A549 (cell line): ENCODE measurements at regions not wholly inside any gene's neighbourhood (a gene's known extent, or its start where the extent isn't known, plus 50 kb on each side); places are given as distances from the start of the nearest gene placed in this dataset.

Experiments
- ATAC-seq, 2 experiments: fragments of 200-7000 bp in 1 of 2; fragments of >200 bp in 1 of 2; cut with Nextera tagmentation in 1 of 2; cut with Tn5 transposase in 1 of 2; 3 replicates each; pipeline versions ENCODE4 v1.8.0 to v1.9.1; 2018 to 2020; ENCODE audit warnings: mild to moderate bottlenecking in 1 of 2, moderate library complexity in 1 of 2
- CTCF ChIA-PET: fragments of 300-600 bp; sonication (Branson Sonifier 250); formaldehyde crosslinking; extraction: SDS; loops from one replicate; lab custom pipeline; 2021; ENCODE audit warnings: antibody characterized with exemption, inconsistent platforms; lab: Yijun Ruan, JAX
- POLR2A ChIA-PET: fragments of 350-600 bp; formaldehyde crosslinking; extraction: SDS; loops from one replicate; lab custom pipeline; 2021; ENCODE audit warnings: antibody characterized with exemption, inconsistent platforms; lab: Yijun Ruan, JAX
- DNase-seq, 2 experiments: peaks; one replicate each; pipeline versions ENCODE4 v3.0.0 to v3.0.0-alpha.2; 2011 to 2016; ENCODE audit warnings: low read depth in 1 of 2, low spot score in 1 of 2
- FAIRE-seq: peaks from 2 replicates; lab custom pipeline; 2011; peaks lifted over from hg19 to GRCh38; lab: Jason Lieb, UNC
- H3K27ac ChIP-seq, 2 experiments: fragments of >200 bp; sonication (Bioruptor Twin); formaldehyde crosslinking; 3 replicates each; pipeline ENCODE4 v1.5.1; 2016 to 2017
- H3K4me1 ChIP-seq: fragments of >200 bp; sonication (Bioruptor Twin); formaldehyde crosslinking; 3 replicates; pipeline ENCODE4 v1.6.1; 2016
- H3K4me2 ChIP-seq: fragments of >200 bp; sonication (Bioruptor Twin); formaldehyde crosslinking; 3 replicates; pipeline ENCODE4 v1.6.1; 2016
- H3K4me3 ChIP-seq: fragments of >200 bp; sonication (Bioruptor Twin); formaldehyde crosslinking; 3 replicates; pipeline ENCODE4 v1.5.1; 2016
- H3K9me3 ChIP-seq: fragments of >200 bp; sonication (Bioruptor Twin); formaldehyde crosslinking; 3 replicates; pipeline ENCODE4 v1.6.1; 2016
- CHD4 ChIP-seq: fragments of 200-600 bp; sonication (generic); IDR thresholded peaks from 2 replicates; pipeline ENCODE4 v1.6.1; 2016; ENCODE audit warnings: antibody characterized with exemption, mild to moderate bottlenecking, borderline replicate concordance
- CTCF ChIP-seq: fragments of >200 bp; sonication (Bioruptor Twin); formaldehyde crosslinking; IDR thresholded peaks from 3 replicates; pipeline ENCODE4 v1.5.1; 2016
- EP300 ChIP-seq, 2 experiments: fragments of >200 bp; sonication (Bioruptor Twin); formaldehyde crosslinking; IDR thresholded peaks; 2 replicates in 1 of 2; 3 replicates in 1 of 2; pipeline ENCODE4 v1.6.1; 2016 to 2017
- FOSB ChIP-seq: fragments of 250-450 bp; sonication (Bioruptor Pico); IDR thresholded peaks from 2 replicates; pipeline ENCODE4 v1.5.0; 2020; ENCODE audit warnings: mild to moderate bottlenecking, moderate library complexity
- FOSL2 ChIP-seq, 2 experiments: fragments of 450-650 bp in 1 of 2; fragments of >200 bp in 1 of 2; sonication (Bioruptor Twin) in 1 of 2; formaldehyde crosslinking; IDR thresholded peaks; 2 replicates each; pipeline versions ENCODE4 v1.5.0 to v1.6.1; 2016 to 2020; ENCODE audit warnings: mild to moderate bottlenecking in 1 of 2, moderate library complexity in 1 of 2
- HDAC2 ChIP-seq: fragments of 200-600 bp; sonication (generic); IDR thresholded peaks from 2 replicates; pipeline ENCODE4 v1.6.1; 2016
- HEYL ChIP-seq: fragments of 250-450 bp; sonication (Bioruptor Pico); IDR thresholded peaks from 2 replicates; pipeline ENCODE4 v1.8.0; 2021; ENCODE audit warnings: mild to moderate bottlenecking, moderate library complexity
- MAZ ChIP-seq: fragments of 150-350 bp; IDR thresholded peaks from 2 replicates; pipeline ENCODE4 v1.6.1; 2014; ENCODE audit warnings: antibody characterized with exemption, low read depth, low read length, borderline replicate concordance
- NPAS2 ChIP-seq: fragments of 250-450 bp; sonication (Bioruptor Pico); IDR thresholded peaks from 2 replicates; pipeline ENCODE4 v1.8.0; 2022; ENCODE audit warnings: mild to moderate bottlenecking, moderate library complexity, borderline replicate concordance
- PBX3 ChIP-seq: IDR thresholded peaks from 2 replicates; pipeline ENCODE4 v1.6.1; 2012
- RAD21 ChIP-seq, 2 experiments: fragments of >200 bp in 1 of 2; sonication (Bioruptor Twin) in 1 of 2; formaldehyde crosslinking in 1 of 2; IDR thresholded peaks in 1 of 2; conservative IDR thresholded peaks in 1 of 2; 2 replicates in 1 of 2; 3 replicates in 1 of 2; pipeline ENCODE4 v1.6.1; 2012 to 2018; ENCODE audit warnings: inconsistent platforms in 1 of 2
- RFX5 ChIP-seq: fragments of 450-650 bp; IDR thresholded peaks from 2 replicates; pipeline ENCODE4 v1.7.1; 2014; ENCODE audit warnings: antibody characterized with exemption, mild to moderate bottlenecking, moderate library complexity
- SMC3 ChIP-seq: fragments of >200 bp; sonication (Bioruptor Twin); formaldehyde crosslinking; IDR thresholded peaks from 3 replicates; pipeline ENCODE4 v1.6.1; 2018; ENCODE audit warnings: inconsistent platforms
- ZFP36 ChIP-seq: fragments of 450-650 bp; IDR thresholded peaks from 2 replicates; pipeline ENCODE4 v1.6.1; 2014; ENCODE audit warnings: borderline replicate concordance; ENCODE audit not compliant: partially characterized antibody
- WGBS: methylation state at CpG from one replicate; pipeline ENCODE4 v1.1.6; 2017; ENCODE audit errors: missing lambda C conversion rate; 5-methylcytosine and 5-hydroxymethylcytosine counted together
- TF ChIP-seq, protein P1 (sequence below): IDR thresholded peaks from 2 replicates; pipeline ENCODE4 v1.6.1; 2012
- TF ChIP-seq, protein P2 (sequence below): fragments of 250-450 bp; sonication (Bioruptor Pico); IDR thresholded peaks from 2 replicates; pipeline ENCODE4 v1.5.0; 2021; ENCODE audit warnings: mild to moderate bottlenecking, moderate library complexity, borderline replicate concordance
- TF ChIP-seq, protein P3 (sequence below): fragments of 450-650 bp; IDR thresholded peaks from 2 replicates; pipeline ENCODE4 v1.6.1; 2014; ENCODE audit warnings: antibody characterized with exemption

DNA sequence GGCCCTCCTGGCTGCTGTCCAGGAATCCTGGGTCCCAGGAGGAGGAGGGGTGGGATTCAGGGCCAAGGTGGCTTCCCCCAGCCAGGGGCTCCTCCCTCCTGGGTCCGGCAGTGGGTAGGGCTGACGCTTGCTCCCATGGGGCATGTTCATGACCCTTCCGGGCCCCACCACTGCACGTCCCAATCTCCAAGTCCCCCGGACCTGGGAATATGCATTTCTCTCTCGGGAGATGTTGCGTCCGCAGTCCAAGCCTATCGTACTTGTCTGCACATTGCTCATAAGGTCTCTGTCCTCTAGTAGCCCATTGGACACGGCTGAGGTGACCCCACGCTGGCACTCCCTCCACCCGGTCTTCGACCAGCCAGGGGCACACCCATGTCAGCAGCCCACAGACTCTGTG is 192.3 kb downstream of the TEX29 start:
- no peaks in the 10 kb centered on the region for H3K4me1 ChIP-seq
- DNase-seq (no peak), ATAC-seq (no peak), FAIRE-seq (no peak)
- no peak overlapping the region for H3K27ac ChIP-seq
- H3K4me2 ChIP-seq = no peak overlapping the region
- POLR2A ChIA-PET = no interaction called here
- 43% methylated on average over 10 of the region's 13 CpGs for WGBS
- TF ChIP-seq, protein P1, sequence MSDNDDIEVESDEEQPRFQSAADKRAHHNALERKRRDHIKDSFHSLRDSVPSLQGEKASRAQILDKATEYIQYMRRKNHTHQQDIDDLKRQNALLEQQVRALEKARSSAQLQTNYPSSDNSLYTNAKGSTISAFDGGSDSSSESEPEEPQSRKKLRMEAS = no peak
- TF ChIP-seq RFX5 (no peak), CHD4 (no peak), CTCF (no peak)
- CTCF ChIA-PET = no interaction called here
- H3K9me3 ChIP-seq = no peaks in the 10 kb centered on the region
- H3K4me3 ChIP-seq = no peak overlapping the region

- Histone ChIP-seq H3K9me3 (no peaks in the 10 kb centered on the region), H3K4me3 (no peak overlapping the region), H3K27ac (no peak overlapping the region), H3K4me2 (no peak overlapping the region), H3K4me1 (no peaks in the 10 kb centered on the region)
- POLR2A ChIA-PET = no interaction called here
- FAIRE-seq (no peak), DNase-seq (no peak), ATAC-seq (no peak)
- WGBS = 26% methylated on average over 5 of the region's 31 CpGs
- TF ChIP-seq EP300 (IDR thresholded peaks at IDR 0.05) (no peak), FOSL2 (IDR thresholded peaks at IDR 0.05) (no peak), FOSL2 (CRISPR knock-in tag; IDR thresholded peaks at IDR 0.05) (no peak), MAZ (no peak), HDAC2 (no peak), FOSB (CRISPR knock-in tag) (no peak), HEYL (CRISPR knock-in tag) (no peak), PBX3 (no peak)
- TF ChIP-seq, protein P2, sequence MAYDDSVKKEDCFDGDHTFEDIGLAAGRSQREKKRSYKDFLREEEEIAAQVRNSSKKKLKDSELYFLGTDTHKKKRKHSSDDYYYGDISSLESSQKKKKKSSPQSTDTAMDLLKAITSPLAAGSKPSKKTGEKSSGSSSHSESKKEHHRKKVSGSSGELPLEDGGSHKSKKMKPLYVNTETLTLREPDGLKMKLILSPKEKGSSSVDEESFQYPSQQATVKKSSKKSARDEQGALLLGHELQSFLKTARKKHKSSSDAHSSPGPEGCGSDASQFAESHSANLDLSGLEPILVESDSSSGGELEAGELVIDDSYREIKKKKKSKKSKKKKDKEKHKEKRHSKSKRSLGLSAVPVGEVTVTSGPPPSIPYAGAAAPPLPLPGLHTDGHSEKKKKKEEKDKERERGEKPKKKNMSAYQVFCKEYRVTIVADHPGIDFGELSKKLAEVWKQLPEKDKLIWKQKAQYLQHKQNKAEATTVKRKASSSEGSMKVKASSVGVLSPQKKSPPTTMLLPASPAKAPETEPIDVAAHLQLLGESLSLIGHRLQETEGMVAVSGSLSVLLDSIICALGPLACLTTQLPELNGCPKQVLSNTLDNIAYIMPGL = no peak
- TF ChIP-seq, protein P3, sequence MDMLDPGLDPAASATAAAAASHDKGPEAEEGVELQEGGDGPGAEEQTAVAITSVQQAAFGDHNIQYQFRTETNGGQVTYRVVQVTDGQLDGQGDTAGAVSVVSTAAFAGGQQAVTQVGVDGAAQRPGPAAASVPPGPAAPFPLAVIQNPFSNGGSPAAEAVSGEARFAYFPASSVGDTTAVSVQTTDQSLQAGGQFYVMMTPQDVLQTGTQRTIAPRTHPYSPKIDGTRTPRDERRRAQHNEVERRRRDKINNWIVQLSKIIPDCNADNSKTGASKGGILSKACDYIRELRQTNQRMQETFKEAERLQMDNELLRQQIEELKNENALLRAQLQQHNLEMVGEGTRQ = no peak
- CTCF ChIA-PET = no interaction called here
These were observed 193.5 kb downstream of the TEX29 start for GRCh38 chr13:111513766-111514609.

- CTCF ChIA-PET = no interaction called here
- 7% methylated on average over 13 of the region's 24 CpGs for WGBS
- no peak overlapping the region for H3K4me3 ChIP-seq
- H3K4me2 ChIP-seq = no peak overlapping the region
- no peak for TF ChIP-seq ZFP36
- TF ChIP-seq NPAS2 (CRISPR knock-in tag) = no peak
- TF ChIP-seq, protein P3 = no peak
- TF ChIP-seq PBX3 = no peak
- no peak for TF ChIP-seq RAD21 (conservative IDR thresholded peaks at IDR 0.05 in 1 of 2, IDR thresholded peaks at IDR 0.05 in 1 of 2)
- TF ChIP-seq SMC3 = no peak
- TF ChIP-seq, all 56 proteins: peak for 0
- no peak for FAIRE-seq
- Histone ChIP-seq H3K27ac (no peak overlapping the region), H3K4me1 (no peaks in the 10 kb centered on the region), H3K9me3 (no peaks in the 10 kb centered on the region)
- ATAC-seq = no peak
- POLR2A ChIA-PET = no interaction called here
- no peak for DNase-seq
These were observed 194.3 kb downstream of the TEX29 start for GRCh38 chr13:111514610-111515306.
